ENCODE measurements at regions not wholly inside any gene's neighbourhood (a gene's known extent, or its start where the extent isn't known, plus 50 kb on each side); places are given as distances from the start of the nearest gene placed in this dataset.

DNA sequence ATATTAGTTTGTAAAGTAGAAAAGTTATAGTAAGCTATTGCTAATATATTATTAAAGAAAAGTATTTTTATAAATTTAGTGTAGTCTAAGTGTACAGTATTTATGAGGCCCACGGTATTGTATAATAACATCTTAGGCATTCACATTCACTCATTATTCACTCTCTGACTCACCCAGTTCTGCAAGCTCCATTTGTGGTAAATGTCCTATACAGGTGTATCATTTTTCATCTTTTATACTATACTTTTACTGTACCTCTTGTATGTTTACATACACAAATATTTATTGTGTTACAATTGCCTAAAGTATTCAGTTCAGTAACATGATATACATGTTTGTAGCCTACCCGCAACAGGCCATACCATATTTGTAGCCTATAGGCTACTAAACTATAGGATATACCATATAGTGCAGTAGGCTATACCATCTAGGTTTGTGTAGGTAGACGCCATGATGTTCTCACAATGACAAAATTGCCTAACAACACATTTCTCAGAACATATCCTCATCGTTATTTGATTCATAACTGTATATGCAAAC lies 246.8 kb upstream of the ALCAM start:
- TF ChIP-seq, protein P1, sequence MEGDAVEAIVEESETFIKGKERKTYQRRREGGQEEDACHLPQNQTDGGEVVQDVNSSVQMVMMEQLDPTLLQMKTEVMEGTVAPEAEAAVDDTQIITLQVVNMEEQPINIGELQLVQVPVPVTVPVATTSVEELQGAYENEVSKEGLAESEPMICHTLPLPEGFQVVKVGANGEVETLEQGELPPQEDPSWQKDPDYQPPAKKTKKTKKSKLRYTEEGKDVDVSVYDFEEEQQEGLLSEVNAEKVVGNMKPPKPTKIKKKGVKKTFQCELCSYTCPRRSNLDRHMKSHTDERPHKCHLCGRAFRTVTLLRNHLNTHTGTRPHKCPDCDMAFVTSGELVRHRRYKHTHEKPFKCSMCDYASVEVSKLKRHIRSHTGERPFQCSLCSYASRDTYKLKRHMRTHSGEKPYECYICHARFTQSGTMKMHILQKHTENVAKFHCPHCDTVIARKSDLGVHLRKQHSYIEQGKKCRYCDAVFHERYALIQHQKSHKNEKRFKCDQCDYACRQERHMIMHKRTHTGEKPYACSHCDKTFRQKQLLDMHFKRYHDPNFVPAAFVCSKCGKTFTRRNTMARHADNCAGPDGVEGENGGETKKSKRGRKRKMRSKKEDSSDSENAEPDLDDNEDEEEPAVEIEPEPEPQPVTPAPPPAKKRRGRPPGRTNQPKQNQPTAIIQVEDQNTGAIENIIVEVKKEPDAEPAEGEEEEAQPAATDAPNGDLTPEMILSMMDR (IDR thresholded peaks at IDR 0.05; ENCODE audit: poor library complexity, severe bottlenecking) = no peak
- TF ChIP-seq EZH2 (IDR thresholded peaks at IDR 0.05; ENCODE audit: borderline replicate concordance, insufficient read depth, low read length, poor library complexity, severe bottlenecking) (no peak), POLR2AphosphoS5 (IDR thresholded peaks at IDR 0.05) (no peak), MXI1 (conservative IDR thresholded peaks at IDR 0.05; ENCODE audit: poor library complexity, severe bottlenecking) (no peak), EP300 (conservative IDR thresholded peaks at IDR 0.05; ENCODE audit: poor library complexity, severe bottlenecking) (no peak), RAD21 (conservative IDR thresholded peaks at IDR 0.05) (no peak), TAF1 (IDR thresholded peaks at IDR 0.05; ENCODE audit: low read depth) (no peak)
- TF ChIP-seq, protein P2, sequence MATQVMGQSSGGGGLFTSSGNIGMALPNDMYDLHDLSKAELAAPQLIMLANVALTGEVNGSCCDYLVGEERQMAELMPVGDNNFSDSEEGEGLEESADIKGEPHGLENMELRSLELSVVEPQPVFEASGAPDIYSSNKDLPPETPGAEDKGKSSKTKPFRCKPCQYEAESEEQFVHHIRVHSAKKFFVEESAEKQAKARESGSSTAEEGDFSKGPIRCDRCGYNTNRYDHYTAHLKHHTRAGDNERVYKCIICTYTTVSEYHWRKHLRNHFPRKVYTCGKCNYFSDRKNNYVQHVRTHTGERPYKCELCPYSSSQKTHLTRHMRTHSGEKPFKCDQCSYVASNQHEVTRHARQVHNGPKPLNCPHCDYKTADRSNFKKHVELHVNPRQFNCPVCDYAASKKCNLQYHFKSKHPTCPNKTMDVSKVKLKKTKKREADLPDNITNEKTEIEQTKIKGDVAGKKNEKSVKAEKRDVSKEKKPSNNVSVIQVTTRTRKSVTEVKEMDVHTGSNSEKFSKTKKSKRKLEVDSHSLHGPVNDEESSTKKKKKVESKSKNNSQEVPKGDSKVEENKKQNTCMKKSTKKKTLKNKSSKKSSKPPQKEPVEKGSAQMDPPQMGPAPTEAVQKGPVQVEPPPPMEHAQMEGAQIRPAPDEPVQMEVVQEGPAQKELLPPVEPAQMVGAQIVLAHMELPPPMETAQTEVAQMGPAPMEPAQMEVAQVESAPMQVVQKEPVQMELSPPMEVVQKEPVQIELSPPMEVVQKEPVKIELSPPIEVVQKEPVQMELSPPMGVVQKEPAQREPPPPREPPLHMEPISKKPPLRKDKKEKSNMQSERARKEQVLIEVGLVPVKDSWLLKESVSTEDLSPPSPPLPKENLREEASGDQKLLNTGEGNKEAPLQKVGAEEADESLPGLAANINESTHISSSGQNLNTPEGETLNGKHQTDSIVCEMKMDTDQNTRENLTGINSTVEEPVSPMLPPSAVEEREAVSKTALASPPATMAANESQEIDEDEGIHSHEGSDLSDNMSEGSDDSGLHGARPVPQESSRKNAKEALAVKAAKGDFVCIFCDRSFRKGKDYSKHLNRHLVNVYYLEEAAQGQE (IDR thresholded peaks at IDR 0.05; ENCODE audit: borderline replicate concordance) = no peak
